Fibroblast of peridontal ligament (primary cell): ENCODE measurements at regions not wholly inside any gene's neighbourhood (a gene's known extent, or its start where the extent isn't known, plus 50 kb on each side); places are given as distances from the start of the nearest gene placed in this dataset.

Experiments used
- DNase-seq: peaks from one replicate; pipeline ENCODE4 v3.0.0-alpha.2; 2010; ENCODE audit errors: extremely low read depth

DNA sequence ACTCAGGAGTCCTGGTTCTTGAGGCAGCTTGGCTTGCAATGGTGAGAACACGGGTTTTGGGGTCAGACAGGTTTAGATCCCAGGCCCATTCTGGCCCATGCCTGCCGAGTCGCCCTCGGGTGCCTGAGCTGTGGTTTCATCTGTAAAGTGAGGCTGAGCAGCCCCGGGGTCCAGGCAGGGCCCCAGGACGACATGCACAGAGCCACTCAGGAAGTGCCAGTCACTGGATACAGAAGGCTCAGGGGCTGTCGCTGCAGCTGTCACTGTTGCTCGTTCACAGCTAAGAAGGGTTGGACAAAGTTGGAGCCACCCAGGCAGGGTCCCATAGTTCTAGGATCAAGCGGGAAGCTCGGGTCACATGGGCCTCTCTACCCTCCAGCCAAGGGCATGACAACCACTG is 403.1 kb downstream of the BCL11B start:
- no peak for DNase-seq

DNA sequence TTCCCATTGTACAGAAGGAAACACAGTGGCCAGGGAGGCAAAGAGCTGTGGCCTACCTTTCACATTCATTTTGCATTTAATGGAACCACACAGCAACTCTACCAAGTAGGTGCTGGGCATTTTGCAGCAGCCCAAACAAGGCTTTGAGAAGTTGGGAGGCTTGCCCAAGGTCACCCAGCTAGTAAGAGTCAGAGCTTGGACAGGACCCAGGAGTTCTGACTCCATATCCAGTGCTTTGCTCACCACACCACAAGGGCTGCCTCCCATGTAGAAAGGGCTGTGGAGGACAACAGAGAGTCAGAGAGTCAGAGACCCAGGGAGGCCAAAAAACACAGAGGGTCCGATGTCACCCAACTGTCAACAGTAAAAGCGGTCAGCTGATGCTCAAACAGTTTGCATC is 400.2 kb downstream of the BCL11B start:
- DNase-seq, result no peak

DNA sequence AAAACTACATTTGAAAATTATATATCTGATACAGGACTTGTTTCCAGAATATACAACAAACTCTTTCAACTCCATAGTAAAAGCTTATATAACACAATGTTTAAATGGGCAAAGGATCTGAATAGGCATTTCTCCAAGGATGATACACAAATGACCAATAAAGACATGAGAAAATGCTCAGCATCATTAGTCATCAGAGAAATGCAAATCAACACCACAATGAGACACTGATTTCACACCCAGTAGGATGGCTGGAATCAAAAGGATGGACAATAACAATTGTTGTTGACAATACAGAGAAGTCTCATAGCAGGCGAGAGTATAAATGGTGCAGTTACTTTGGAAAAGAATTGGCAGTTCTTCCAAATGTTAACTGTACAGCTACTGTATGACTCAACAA is 394.9 kb downstream of the BCL11B start:
- no peak for DNase-seq

DNA sequence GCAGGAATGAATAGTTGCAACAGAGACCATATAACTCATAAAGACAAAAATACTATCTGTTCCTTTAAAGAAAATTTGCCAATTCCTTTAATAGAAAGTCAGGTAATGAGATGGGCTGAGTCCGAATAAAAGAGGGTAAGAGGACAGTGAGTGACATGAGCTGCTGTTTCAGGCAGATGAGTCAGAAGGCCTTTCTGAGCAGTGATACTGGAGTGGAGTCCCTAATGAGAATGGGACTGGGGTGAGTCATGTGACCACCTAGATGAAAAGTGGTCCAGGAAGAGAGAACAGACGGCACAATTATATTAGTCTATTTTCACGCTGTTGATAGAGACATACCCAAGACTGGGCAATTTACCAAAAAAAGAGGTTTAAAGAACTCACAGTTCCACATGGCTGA is 393.7 kb downstream of the BCL11B start:
- DNase-seq, result no peak

DNA sequence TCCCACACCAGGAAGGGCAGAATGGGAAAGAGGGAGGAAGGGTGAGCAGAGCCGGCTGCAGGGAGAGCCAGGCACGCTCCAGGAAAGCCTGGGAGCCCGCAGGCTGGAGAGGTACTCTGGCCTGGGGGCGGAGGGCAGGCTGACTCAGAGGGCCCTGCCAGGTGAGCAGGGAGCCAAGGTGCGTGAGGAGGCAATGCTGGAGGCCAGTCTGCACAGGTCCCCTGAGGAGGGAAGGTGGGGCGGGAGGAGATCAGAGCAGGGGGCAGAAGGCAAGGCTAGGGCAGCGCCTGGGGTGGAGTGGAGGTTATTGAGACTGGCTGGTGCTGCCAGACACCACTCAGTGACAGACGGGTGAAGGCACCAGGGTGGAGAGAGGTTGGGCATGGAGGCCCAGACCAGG is 385.0 kb downstream of the BCL11B start:
- DNase-seq, result no peak

DNA sequence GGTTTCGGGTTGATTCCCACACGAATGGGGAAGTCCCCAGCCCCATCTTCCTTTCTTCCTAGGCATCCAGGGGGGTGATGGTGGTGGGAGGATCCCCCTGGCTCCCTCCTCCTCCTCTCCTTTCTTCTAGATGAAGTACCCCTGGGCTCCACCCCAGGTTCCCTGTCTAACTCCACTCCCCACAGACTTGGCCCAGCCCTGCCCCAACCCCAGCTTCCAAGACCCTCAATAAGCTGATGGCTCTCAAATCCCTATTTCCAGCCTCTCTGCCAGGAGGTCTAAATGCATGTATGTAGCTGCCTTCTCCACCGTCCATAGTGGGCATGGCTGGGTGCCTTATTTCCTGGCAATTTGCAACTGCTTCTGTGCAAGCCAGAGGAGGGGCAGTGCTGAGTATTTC is 383.7 kb downstream of the BCL11B start:
- DNase-seq, result no peak

DNA sequence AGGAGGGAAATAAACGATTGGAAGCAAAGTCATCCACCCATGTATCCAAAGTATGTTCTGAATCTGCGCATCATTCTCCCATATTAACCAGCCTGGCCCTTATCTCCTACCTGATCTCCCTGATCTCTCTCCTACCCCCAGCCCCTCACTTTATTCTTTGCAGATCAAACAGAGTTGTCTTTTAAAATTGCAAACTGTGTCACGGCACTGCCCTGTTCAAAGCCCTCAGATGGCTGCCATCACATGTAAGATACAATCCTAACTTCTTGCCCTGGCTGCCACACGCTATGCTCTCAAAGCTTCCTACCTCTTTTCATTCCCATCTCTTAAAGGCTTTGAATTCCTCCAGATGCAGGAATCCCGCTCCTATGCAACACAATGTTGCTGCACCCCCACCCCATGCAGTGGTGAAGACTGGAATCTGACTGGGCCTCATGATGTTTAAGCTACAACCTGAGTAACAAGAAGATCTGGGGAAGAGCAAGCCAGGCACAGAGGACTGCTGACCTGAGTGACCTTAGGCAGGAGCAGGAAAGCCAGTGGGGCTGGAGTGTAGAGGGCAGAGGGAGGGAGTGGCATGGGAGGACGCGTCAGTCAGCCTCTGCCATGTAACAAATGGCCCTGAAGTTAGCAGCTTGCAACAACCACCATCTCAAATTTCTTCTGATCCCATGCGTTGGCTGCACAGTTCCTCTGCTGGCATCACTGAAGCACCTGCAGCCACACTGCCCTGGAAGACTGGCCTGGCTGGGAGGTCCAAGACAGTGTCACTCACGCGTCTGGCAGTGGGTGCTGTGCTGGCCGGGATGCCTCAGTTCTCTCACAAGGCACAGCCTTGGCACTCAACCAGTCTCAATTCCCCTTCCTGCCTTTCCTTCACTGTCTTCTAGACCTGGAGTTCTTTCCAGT is 382.8 kb downstream of the BCL11B start:
- no peak for DNase-seq

DNA sequence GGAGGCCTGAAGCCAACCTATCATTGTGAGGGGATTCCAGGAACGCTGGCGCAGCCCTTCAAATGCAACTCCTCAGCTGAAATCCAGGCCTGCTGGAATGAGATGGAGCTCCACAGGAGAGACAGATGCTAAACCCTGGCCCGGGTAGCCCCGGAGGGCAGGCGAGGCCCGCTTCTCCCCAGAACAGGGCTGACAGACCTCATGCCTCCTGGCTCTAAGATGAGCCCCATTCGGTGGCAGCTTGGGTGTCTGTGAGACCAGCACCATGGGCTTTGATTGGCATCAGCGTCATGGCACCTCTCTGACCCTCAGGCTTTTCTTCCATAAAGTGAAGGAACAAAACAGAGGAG is 382.2 kb downstream of the BCL11B start:
- DNase-seq, result no peak

DNA sequence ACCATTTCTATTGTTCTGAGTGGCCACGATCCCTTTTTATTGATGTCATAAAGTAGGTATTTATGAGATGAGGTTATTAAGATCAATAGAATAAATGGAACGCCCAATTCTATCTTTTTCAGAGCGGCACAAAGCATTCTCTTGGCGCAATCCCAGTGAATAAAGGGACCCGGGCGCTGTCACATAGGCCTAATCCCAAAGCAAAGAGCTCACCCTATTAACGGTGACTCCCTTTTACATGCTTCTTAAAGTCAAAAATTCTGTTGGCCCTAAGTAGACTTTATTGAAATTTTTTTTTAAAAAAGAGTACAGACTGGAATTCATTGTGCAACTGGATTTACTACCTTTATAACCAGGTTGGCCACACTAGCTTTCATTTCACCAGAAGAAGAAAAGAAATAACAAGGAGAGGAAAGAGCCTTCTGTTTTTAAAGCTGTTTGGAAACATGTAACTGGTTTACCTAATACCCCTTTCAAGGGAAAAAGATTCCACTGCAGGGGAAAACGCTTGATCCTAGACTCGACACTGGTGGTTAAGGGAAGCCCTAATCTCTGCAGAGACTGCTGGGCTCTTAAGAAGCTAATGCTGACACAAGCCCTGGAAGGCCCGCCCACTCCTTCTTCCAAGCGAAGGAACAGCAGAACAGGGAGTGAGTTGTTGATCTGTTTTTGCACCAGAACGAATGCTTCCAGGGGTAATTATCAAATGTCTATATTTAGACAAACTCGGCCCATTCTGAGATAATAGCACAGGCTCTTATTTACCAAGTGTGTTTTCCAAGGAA is 381.2 kb downstream of the BCL11B start:
- no peak for DNase-seq

DNA sequence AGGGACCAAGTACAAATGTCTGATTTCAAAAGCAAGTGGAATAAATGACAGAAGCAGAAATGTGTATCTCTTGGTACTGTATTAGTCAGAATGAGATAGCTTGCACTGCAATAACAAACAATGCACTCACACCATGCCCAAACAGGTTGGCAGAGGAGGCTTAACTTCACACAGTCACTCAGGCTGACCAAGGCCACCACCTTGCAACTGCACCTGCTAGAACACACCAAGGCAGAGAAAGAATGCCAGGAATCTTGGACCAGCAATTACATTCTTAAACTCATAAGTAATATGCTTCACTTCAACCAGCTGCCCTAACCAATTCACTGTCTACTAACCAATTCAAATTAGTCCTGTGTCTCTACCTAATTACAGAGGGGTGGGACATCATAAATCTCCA is 378.3 kb downstream of the BCL11B start:
- no peak for DNase-seq

DNA sequence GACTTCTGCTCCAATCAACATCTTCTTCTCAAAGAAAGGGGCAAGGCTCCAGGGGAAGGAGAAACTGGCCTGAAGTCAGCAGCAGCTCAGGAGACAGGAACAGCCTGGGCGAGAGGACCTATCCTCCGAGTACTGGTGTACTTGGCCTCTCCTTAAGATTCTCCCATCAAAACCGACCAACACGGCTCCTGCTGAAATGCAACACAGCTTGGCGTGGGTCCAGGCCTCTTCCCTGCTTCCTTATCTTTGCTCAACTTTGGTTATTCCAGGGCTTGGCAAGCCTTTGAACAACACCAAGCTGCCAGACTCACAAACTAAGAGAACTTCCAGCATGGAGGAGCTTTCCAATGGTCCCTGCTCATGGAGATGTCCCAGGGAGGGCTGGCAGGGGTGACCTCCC is 377.4 kb downstream of the BCL11B start:
- DNase-seq, result no peak

DNA sequence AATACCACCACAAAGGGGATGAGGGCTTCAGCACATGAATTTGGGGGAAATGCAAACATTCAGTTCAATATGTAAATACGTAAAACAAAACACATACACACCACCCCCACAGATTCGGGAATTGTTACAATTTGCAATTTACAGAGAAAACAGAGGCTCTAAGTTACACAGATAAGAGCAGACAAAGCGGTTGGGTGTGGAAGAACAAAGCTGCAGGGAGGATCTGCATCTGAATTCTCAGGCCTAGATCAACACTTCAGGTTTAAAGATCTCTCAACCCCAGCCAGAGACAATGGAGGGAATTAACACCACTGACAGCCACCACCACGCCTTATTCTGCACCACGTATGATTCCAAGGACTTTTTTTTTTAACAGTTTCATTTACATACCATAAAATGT is 375.5 kb downstream of the BCL11B start:
- no peak for DNase-seq

DNA sequence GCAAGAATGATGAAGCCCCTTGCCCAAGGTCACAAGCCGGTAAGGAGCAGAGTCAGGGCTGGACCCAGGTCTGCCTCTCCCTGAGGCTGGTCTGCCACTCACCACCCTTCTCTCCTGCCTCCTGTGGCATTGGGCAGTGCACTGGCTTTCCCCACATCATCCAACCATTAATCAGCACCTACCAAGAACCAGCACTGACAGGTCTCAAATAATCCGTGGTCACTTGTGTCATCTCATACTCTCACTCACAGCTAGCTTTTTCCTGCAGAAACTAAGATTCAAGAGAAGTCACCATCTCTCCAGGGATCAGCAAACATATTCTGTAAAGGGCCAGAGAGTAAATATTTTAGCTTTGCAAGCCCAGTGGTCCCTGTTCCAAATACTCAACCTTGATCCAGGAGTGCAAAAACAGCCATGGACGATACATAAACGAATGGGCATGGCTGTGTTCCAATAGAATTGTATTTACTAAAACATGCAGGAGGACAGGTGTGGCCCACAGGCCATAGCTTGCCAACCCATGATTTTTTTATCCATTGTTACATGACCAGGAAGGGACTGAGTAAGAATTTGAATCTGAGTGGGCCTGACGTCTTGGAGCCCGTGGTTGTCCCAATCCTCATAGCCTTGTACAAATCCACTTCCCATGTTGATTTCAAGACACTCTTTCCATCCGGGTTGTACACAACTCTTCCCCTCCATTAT is 374.2 kb downstream of the BCL11B start:
- DNase-seq, result no peak

DNA sequence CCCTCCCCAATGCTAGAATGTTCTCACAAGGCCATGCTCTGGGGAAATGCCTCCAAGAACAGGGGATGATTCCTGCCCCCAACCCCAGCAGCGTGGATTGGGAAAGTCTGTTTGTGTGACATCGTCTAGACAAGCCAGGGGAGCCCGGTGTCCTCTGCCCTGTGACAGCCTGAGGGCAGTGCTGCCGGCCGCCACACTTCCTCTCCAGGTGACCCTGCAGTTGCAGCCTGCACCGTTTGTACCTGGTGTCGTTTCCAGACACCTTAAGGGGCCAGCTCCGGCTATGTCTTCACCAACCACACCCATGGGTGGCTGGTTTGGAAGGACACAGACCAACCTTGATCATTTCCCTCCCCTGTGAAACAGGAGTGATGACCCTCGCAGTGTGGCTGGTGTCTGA is 372.6 kb downstream of the BCL11B start:
- DNase-seq, result no peak

DNA sequence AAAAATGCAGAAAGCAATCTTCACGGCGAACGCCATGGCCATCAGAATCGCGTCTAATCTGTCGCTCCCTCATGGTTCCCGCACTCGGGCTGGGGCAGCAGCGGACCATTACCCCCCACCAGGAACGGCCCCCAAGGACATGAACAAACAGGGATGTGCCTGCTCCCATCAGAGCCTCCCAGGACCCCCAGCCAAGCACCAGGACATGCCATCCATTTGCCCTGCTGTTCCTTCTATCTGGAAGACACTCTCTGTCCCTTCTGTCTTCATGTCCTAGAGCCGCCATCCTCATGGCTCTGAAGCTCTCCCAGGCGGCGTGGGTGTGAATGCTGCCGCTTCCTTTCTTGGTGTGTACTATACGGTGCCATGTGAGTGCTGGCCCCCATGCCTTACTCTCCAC is 371.8 kb downstream of the BCL11B start:
- no peak for DNase-seq

DNA sequence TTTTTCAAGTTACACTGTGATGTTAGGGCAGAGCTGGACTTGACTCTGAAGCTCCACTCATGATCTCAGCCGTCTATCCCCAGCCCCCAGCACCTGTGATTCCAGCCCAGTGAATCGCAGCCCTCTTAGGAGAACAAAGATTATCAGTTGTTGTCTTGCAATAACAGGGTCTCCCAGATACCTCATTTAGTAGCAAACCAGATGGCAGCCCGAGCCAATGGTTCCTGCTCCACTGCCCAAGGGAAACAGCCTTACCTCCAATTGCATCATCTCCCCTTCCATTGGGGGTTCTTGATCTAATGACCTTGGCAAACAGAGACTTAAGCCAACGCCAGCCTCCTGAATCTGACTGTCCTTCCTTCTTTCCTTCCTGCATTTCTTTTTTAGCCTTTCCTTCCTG is 371.2 kb downstream of the BCL11B start:
- no peak for DNase-seq

DNA sequence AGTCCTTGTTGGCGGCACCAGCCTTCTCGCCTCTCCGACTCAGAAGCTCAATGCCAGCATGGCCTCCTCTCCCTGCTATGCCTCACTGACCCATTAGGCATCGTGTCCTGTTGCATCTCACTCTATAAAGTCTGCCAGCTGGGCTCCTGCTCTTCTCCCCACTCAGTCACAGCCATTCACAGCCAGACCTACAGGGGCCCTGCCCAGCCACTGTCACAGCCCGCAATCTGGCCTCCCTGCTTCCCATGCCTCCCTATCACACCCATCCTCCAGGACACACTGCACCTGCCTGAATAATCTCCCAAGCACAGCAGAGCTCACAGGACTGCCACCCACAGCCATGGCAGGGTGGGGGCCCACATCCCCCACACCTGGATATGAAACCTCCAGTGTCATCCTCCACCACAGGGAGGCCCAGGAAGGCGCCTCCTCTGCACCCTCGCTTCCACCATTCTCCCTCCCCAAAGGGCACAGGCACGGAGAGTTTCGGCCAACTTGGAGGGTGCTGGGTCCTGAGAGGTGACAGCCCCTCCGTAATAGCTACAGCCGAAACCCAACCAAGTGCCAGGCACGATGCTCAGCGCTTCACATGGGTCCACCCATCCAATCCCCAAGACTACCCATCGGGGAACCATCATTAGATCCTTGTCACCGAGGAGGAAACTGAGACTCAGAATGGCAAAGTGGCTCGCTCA is 370.3 kb downstream of the BCL11B start:
- DNase-seq, result no peak

DNA sequence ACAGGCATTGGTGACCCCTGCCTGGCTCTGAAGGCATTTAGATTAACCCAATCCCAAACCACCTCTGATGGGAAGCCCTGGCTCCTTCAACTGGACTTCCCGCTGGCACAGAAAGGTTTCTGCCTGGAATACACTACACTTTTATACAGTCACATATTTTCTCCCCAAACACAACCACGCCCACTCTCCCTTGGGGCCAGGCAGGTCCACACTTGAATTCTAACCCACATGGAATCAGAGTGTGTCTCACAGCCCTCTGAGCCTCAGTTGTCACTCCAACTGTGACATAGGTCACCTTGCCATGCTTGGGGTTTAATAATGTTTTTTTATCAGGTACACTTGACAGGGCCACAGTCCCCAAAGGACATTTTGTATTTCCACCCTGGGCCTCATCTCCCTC is 368.6 kb downstream of the BCL11B start:
- no peak for DNase-seq

DNA sequence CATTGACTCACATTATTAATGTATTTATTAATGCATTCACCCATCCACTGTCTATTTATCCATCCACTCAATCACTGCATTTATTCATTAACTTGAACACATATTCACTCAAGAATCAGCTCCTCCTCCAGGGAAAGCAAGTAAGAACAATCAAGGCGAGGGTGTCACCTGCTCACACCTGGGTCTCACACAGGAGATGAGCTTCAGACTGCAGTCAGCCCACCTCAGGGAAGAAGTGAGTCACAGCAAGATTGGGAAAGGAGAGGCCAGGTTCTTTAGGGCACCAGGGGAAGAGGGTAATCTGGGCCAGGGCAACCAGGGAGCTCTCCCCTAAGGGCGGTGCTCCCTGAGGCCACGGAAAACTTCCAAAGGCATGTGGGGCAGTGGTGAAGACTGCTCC is 367.3 kb downstream of the BCL11B start:
- no peak for DNase-seq

DNA sequence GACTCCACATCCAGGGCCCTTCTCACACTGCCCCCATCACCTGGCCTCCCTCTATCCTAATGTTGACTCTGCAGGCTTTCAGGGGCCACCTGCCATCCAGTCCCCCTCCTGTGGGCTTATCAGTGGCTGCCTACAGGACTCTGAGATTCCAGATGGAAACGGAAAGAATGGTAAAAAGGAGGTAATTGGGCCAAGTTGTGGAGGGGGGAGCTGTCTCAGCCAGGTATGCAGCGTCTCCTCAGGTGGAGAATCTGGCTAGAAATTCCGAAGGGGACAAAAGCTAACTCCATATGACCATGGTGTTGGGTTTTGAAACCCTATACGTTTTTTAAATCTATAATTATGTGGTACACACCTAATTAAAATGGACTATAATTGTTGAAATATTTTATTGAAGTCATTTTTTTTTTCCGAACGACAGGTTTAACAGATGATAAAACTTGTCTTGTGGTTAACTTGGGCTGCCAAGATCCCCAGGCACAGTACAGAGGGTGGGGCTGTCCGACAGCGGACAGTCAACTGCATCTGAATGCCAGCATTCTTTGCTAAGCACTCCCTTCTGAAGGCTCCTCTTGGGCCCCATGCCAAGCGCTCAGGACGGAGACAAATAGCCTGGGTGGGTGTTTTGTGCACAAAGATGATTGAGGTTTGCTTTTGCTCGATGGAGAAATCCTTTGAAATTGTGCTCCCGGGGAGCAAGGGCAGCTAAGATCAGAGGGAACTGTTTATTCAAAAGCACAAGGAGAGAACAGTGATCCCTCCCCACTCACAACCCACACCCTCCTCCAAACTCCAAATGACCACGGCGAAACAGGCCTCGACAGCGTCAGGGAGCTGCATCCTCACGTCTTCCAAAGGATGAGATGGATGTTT is 365.6 kb downstream of the BCL11B start:
- DNase-seq, result no peak

DNA sequence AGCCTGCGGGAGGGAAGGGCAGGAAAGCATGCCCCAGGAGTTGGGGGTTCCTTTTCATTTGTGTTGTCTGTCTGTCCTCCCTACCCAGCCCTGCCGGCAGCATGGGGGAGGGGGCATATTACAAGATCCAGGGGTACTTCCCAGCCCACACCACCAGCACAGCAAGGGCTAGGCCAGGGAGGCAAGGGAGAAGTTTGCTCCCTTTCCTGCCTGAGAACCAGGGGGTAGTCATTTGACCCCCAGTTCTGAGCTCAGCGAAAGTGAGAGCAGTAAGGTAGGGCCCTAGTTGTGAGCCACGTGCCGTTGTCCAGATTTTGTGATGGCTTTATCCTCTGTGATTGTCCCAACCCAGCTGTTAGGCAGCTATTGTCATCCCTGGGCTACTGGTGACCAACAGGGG is 364.7 kb downstream of the BCL11B start:
- DNase-seq, result no peak
